SH-SY5Y (cell line): ENCODE measurements at regions not wholly inside any gene's neighbourhood (a gene's known extent, or its start where the extent isn't known, plus 50 kb on each side); places are given as distances from the start of the nearest gene placed in this dataset.

ENCODE experiments used
- GATA2 ChIP-seq: IDR thresholded peaks from 2 replicates; pipeline ENCODE4 v1.6.1; 2011; ENCODE audit warnings: mild to moderate bottlenecking, low read depth, low read length
- GATA3 ChIP-seq: IDR thresholded peaks from 2 replicates; pipeline ENCODE4 v1.6.1; 2011; ENCODE audit warnings: low read depth, mild to moderate bottlenecking, low read length, moderate library complexity

DNA sequence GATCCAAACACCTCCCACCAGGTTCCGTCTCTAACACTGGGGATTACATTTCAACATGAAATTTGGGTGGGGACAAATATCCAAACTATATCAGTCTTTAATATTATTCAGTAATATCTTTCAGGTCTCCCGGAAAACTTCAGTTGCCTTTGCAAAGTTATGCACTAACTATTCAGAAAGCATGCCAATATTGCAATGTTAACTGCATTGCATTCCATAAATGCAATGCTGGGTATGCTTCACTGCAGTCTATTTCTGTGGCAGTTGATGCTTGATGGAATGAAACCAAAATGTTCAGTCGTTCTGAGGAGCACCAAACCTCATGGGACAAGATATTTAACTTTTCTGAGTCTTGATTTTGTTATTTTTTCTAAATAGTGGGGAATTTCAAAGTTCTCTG is 147.5 kb downstream of the SLC16A9 start:
- no peak for TF ChIP-seq GATA2
- no peak for TF ChIP-seq GATA3
